Chondrocyte (in vitro differentiated cells): ENCODE measurements at regions not wholly inside any gene's neighbourhood (a gene's known extent, or its start where the extent isn't known, plus 50 kb on each side); places are given as distances from the start of the nearest gene placed in this dataset.

ENCODE experiments used
- DNase-seq: peaks from one replicate; pipeline ENCODE4 v3.0.0; 2021; ENCODE audit warnings: mixed read lengths, low spot score
- H3K27ac Mint-ChIP-seq: one replicate; pipeline ENCODE4 v1.8.0; 2021; ENCODE audit warnings: mild to moderate bottlenecking, moderate library complexity, mixed read lengths; ENCODE audit not compliant: unreplicated experiment
- H3K27me3 Mint-ChIP-seq: 2 replicates; pipeline ENCODE4 v1.8.0; 2021; ENCODE audit warnings: low read depth, mixed read lengths
- H3K36me3 Mint-ChIP-seq: 2 replicates; pipeline ENCODE4 v1.8.0; 2021; ENCODE audit warnings: low read depth, mixed read lengths
- H3K4me1 Mint-ChIP-seq: 2 replicates; pipeline ENCODE4 v1.8.0; 2021; ENCODE audit warnings: low read depth, mild to moderate bottlenecking, mixed read lengths
- H3K4me3 Mint-ChIP-seq: one replicate; pipeline ENCODE4 v1.8.0; 2021; ENCODE audit warnings: mild to moderate bottlenecking, moderate library complexity, mixed read lengths; ENCODE audit not compliant: unreplicated experiment
- H3K9me3 Mint-ChIP-seq: 2 replicates; pipeline ENCODE4 v1.8.0; 2021; ENCODE audit warnings: low read depth, mixed read lengths
- TF ChIP-seq, protein P1 (sequence below): fragments of 200-600 bp; sonication (generic); IDR thresholded peaks from 2 replicates; pipeline ENCODE4 v1.5.0; 2021; ENCODE audit warnings: antibody characterized with exemption, mild to moderate bottlenecking, moderate library complexity

GRCh38 chr10:9602998-9603397 is 1414.7 kb upstream of the CELF2 start:
- TF ChIP-seq, protein P1, sequence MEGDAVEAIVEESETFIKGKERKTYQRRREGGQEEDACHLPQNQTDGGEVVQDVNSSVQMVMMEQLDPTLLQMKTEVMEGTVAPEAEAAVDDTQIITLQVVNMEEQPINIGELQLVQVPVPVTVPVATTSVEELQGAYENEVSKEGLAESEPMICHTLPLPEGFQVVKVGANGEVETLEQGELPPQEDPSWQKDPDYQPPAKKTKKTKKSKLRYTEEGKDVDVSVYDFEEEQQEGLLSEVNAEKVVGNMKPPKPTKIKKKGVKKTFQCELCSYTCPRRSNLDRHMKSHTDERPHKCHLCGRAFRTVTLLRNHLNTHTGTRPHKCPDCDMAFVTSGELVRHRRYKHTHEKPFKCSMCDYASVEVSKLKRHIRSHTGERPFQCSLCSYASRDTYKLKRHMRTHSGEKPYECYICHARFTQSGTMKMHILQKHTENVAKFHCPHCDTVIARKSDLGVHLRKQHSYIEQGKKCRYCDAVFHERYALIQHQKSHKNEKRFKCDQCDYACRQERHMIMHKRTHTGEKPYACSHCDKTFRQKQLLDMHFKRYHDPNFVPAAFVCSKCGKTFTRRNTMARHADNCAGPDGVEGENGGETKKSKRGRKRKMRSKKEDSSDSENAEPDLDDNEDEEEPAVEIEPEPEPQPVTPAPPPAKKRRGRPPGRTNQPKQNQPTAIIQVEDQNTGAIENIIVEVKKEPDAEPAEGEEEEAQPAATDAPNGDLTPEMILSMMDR, result no peak
- Mint-ChIP-seq H3K36me3 (no peaks in the 10 kb centered on the region), H3K9me3 (no peaks in the 10 kb centered on the region)

DNA sequence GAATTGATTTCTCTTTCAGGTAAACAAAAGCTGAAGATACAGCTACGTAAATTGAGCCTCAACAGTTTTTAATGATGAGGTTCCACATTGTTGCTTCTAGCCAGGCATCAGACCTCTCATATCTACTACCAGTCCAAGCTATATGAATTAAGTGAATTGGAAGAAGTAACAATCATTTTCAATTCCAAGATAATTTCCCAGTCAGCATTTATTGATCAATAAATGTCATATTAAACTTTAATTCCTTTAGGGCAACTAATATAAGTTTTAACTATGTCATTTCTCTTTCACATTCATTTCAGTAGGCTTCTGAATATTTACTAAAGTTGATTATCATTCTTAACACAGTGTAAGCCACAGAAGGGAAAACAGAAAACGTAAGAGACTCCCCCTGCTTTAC is 1413.7 kb upstream of the CELF2 start:
- Mint-ChIP-seq H3K9me3 (no peaks in the 10 kb centered on the region), H3K27me3 (no peaks in the 10 kb centered on the region), H3K4me1 (peaks cover 8% of the 10 kb centered on the region), H3K4me3 (no peak overlapping the region), H3K27ac (no peak overlapping the region), H3K36me3 (no peaks in the 10 kb centered on the region)
- DNase-seq, result no peak
- TF ChIP-seq, protein P1, result no peak

More at GRCh38 chr10:9602998-9603397, 1414.7 kb upstream of the CELF2 start:
- no peaks in the 10 kb centered on the region for H3K27me3 Mint-ChIP-seq
- H3K4me3 Mint-ChIP-seq, result no peak overlapping the region
- no peak overlapping the region for H3K27ac Mint-ChIP-seq
- no peak for DNase-seq
- H3K4me1 Mint-ChIP-seq, result peaks cover 9% of the 10 kb centered on the region

GRCh38 chr10:9605231-9605630 is 1412.4 kb upstream of the CELF2 start:
- Mint-ChIP-seq H3K27ac (no peak overlapping the region), H3K36me3 (no peaks in the 10 kb centered on the region), H3K4me1 (peaks cover 8% of the 10 kb centered on the region), H3K27me3 (no peaks in the 10 kb centered on the region), H3K9me3 (no peaks in the 10 kb centered on the region), H3K4me3 (no peak overlapping the region)
- no peak for DNase-seq
- TF ChIP-seq, protein P1, result no peak

GRCh38 chr10:9608602-9609001 is 1409.1 kb upstream of the CELF2 start:
- Mint-ChIP-seq H3K27ac (no peak overlapping the region), H3K4me1 (peaks cover 8% of the 10 kb centered on the region), H3K27me3 (no peaks in the 10 kb centered on the region), H3K36me3 (no peaks in the 10 kb centered on the region), H3K4me3 (no peak overlapping the region), H3K9me3 (no peaks in the 10 kb centered on the region)
- TF ChIP-seq, protein P1, result peak; percentile 88
- no peak for DNase-seq

- H3K27me3 Mint-ChIP-seq, result no peaks in the 10 kb centered on the region
- H3K4me1 Mint-ChIP-seq, result no peaks in the 10 kb centered on the region
- TF ChIP-seq, protein P1, result no peak
- peaks cover 3% of the 10 kb centered on the region for H3K9me3 Mint-ChIP-seq
- DNase-seq, result no peak
- no peak overlapping the region for H3K4me3 Mint-ChIP-seq
- H3K27ac Mint-ChIP-seq, result no peak overlapping the region
- peaks cover 2% of the 10 kb centered on the region for H3K36me3 Mint-ChIP-seq
Observed at GRCh38 chr10:9613338-9614075, 1404.2 kb upstream of the CELF2 start.
